ENCODE measurements at regions not wholly inside any gene's neighbourhood (a gene's known extent, or its start where the extent isn't known, plus 50 kb on each side); places are given as distances from the start of the nearest gene placed in this dataset.

DNA sequence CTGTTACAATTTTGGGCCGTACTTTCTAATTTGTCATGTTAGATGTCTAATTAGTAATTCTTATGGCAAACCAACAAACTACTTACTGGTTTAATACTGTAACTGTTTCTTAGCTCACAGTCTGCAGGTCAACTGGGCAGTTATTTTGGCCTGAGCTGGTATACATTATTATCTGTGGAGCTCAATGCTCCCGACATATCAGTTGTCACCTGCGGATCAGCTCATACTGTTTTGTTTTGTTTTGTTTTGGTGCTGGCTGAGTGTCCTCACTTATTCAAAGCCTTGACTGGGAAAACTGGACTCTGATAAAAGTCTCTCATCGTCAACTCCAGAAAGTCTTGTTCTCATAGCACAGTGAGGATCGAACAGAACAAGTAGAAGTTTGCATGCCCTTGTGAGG, 1060.6 kb upstream of the CDH8 start:
- Histone ChIP-seq H3K36me3 (ENCODE audit: control insufficient read depth in 2 of 2, insufficient read depth in 2 of 2, low read length in 2 of 2) (no peaks in the 10 kb centered on the region), H3K4me3 (ENCODE audit: low read length in 2 of 2) (no peak overlapping the region), H3K9me3 (ENCODE audit: control insufficient read depth in 2 of 2, low read length in 2 of 2) (no peaks in the 10 kb centered on the region), H3K4me1 (ENCODE audit: control insufficient read depth, insufficient read depth, low read length) (no peaks in the 10 kb centered on the region), H3K27ac (ENCODE audit: low read length) (no peak overlapping the region), H3K27me3 (ENCODE audit: control insufficient read depth in 1 of 2, insufficient read depth in 2 of 2, low read length in 2 of 2) (no peaks in the 10 kb centered on the region), H3K9ac (ENCODE audit: low read length in 2 of 2) (no peak overlapping the region)

DNA sequence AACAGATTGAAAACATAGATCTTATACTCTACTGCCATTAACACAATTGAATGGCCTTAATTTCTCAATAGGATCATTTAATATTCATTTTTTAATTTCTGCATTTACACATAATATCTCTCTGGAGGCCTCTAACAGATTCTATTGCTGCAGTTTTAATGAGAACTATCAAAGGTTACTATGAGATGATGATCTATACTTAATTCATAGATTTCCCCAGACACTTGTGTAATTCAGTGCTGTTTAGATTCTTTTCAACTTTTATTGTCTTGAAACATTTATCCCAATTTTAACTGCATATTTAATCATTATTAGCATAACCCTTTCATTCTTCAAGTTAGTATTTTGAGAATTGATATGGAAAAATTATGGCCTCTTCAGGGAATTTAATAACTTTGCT, 1056.5 kb upstream of the CDH8 start:
- Histone ChIP-seq H3K9me3 (ENCODE audit: control insufficient read depth in 2 of 2, low read length in 2 of 2) (no peaks in the 10 kb centered on the region), H3K4me3 (ENCODE audit: low read length in 2 of 2) (no peak overlapping the region), H3K27me3 (ENCODE audit: control insufficient read depth in 1 of 2, insufficient read depth in 2 of 2, low read length in 2 of 2) (no peaks in the 10 kb centered on the region), H3K27ac (ENCODE audit: low read length) (no peak overlapping the region), H3K9ac (ENCODE audit: low read length in 2 of 2) (no peak overlapping the region), H3K4me1 (ENCODE audit: control insufficient read depth, insufficient read depth, low read length) (no peaks in the 10 kb centered on the region), H3K36me3 (ENCODE audit: control insufficient read depth in 2 of 2, insufficient read depth in 2 of 2, low read length in 2 of 2) (no peaks in the 10 kb centered on the region)

DNA sequence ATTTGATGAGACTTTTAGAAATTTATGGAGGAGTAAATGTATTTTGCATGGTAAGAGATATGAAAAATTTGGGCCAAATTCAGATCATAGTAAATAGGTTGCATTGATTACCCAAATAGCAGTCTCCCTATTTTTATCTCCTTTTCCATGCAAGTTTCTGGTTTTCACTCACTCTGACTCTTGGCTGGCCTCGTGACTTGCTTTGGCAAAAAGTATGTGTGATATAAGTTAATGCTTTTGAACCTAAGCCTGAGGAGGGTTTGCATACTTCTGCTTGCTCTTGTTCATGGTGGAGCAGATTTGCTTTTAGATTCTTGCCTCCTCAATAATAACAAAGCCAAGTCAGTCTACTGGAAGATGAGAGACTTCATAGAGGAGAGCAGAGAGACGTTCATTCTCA, 1045.9 kb upstream of the CDH8 start:
- H3K36me3 ChIP-seq (ENCODE audit: control insufficient read depth in 2 of 2, insufficient read depth in 2 of 2, low read length in 2 of 2) = no peaks in the 10 kb centered on the region
- no peaks in the 10 kb centered on the region for H3K4me1 ChIP-seq (ENCODE audit: control insufficient read depth, insufficient read depth, low read length)
- no peak overlapping the region for H3K9ac ChIP-seq (ENCODE audit: low read length in 2 of 2)
- H3K9me3 ChIP-seq (ENCODE audit: control insufficient read depth in 2 of 2, low read length in 2 of 2) = no peaks in the 10 kb centered on the region
- no peak overlapping the region for H3K4me3 ChIP-seq (ENCODE audit: low read length in 2 of 2)
- no peak overlapping the region for H3K27ac ChIP-seq (ENCODE audit: low read length)
- no peaks in the 10 kb centered on the region for H3K27me3 ChIP-seq (ENCODE audit: control insufficient read depth in 1 of 2, insufficient read depth in 2 of 2, low read length in 2 of 2)

DNA sequence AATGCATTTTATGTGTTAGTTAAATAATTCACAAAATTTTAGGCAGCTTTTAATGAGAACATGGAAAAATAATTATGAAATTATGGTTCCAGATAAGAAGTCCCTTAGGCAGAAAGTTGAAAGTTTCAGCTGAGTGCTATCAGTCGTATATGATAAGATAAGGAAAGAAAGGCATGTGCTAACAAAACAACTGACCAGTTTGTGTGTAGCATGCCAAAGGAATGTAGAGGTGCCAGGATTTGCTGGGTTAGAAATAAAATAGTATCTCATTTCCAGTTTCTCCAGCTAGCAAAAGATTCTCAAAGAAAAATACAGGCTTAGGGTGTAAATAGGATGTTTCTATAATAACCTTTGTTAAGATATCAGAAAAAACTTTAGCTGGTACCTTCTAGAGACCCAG, 1044.5 kb upstream of the CDH8 start:
- Histone ChIP-seq H3K4me1 (ENCODE audit: control insufficient read depth, insufficient read depth, low read length) (no peaks in the 10 kb centered on the region), H3K4me3 (ENCODE audit: low read length in 2 of 2) (no peak overlapping the region), H3K27ac (ENCODE audit: low read length) (no peak overlapping the region), H3K36me3 (ENCODE audit: control insufficient read depth in 2 of 2, insufficient read depth in 2 of 2, low read length in 2 of 2) (no peaks in the 10 kb centered on the region), H3K9ac (ENCODE audit: low read length in 2 of 2) (no peak overlapping the region), H3K27me3 (ENCODE audit: control insufficient read depth in 1 of 2, insufficient read depth in 2 of 2, low read length in 2 of 2) (no peaks in the 10 kb centered on the region), H3K9me3 (ENCODE audit: control insufficient read depth in 2 of 2, low read length in 2 of 2) (no peaks in the 10 kb centered on the region)

DNA sequence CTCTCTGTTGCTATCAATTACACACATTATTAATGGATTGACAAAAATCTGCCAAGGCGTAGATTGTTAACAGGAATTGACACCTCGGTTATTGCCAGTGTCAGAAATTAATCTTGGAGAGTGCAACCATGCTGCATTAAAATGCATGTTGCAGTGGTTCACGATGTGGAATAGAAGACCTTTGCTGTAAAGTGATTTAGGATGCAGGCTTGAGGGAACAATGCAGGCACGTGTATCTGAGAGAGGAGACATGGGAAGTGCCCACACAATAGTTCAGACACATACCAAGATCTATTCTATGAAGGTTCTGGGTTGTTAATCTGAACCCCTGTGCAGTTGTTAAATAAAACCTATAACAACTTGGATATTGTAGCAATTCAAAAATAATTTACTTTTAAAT, 1032.8 kb upstream of the CDH8 start:
- H3K4me3 ChIP-seq (ENCODE audit: low read length in 2 of 2) = no peak overlapping the region
- no peaks in the 10 kb centered on the region for H3K4me1 ChIP-seq (ENCODE audit: control insufficient read depth, insufficient read depth, low read length)
- no peaks in the 10 kb centered on the region for H3K27me3 ChIP-seq (ENCODE audit: control insufficient read depth in 1 of 2, insufficient read depth in 2 of 2, low read length in 2 of 2)
- no peaks in the 10 kb centered on the region for H3K36me3 ChIP-seq (ENCODE audit: control insufficient read depth in 2 of 2, insufficient read depth in 2 of 2, low read length in 2 of 2)
- no peaks in the 10 kb centered on the region for H3K9me3 ChIP-seq (ENCODE audit: control insufficient read depth in 2 of 2, low read length in 2 of 2)
- H3K27ac ChIP-seq (ENCODE audit: low read length) = no peak overlapping the region
- H3K9ac ChIP-seq (ENCODE audit: low read length in 2 of 2) = no peak overlapping the region

DNA sequence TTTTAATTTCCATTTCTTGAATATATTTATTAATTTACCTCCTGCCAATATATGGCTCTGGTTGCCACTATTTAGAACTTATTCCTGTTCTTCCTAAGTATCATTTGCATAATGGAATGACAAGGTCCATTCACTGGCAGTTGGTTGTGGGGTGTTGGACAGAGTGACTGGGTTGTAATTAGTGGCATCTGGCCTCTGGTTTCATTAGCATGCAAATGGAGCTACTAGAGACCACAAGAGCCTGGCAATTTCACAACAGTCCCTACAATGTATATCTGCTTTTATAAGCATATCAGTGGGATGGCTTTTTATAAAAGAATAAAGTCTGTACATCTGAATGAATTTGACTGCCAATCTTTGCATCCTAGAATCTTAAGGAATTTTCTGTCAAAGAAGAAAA, 1030.9 kb upstream of the CDH8 start:
- Histone ChIP-seq H3K36me3 (ENCODE audit: control insufficient read depth in 2 of 2, insufficient read depth in 2 of 2, low read length in 2 of 2) (no peaks in the 10 kb centered on the region), H3K9ac (ENCODE audit: low read length in 2 of 2) (no peak overlapping the region), H3K9me3 (ENCODE audit: control insufficient read depth in 2 of 2, low read length in 2 of 2) (no peaks in the 10 kb centered on the region), H3K4me3 (ENCODE audit: low read length in 2 of 2) (no peak overlapping the region), H3K27me3 (ENCODE audit: control insufficient read depth in 1 of 2, insufficient read depth in 2 of 2, low read length in 2 of 2) (no peaks in the 10 kb centered on the region), H3K4me1 (ENCODE audit: control insufficient read depth, insufficient read depth, low read length) (no peaks in the 10 kb centered on the region), H3K27ac (ENCODE audit: low read length) (no peak overlapping the region)

DNA sequence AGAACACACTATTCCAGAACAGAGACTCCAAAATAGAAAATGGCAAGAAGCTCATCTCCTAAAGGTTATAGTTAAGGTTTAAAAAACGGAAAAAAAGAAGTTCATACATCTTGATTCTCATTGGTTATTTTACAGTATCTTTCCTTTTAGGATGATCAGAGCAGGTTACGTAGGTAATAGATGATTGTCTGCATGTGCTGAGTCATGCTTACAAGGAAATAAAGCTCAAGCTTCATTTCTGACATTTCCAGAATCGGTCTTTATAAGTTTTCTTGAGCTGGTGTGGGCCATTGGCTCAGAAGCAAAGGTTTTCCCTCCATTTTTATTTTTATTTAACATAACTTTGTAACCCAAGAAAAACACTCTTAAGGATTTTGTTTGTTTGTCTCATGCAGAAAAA, 1030.3 kb upstream of the CDH8 start:
- H3K9me3 ChIP-seq (ENCODE audit: control insufficient read depth in 2 of 2, low read length in 2 of 2) = peaks cover 0 to 6% of the 10 kb centered on the region in 2 donors
- no peaks in the 10 kb centered on the region for H3K36me3 ChIP-seq (ENCODE audit: control insufficient read depth in 2 of 2, insufficient read depth in 2 of 2, low read length in 2 of 2)
- no peaks in the 10 kb centered on the region for H3K27me3 ChIP-seq (ENCODE audit: control insufficient read depth in 1 of 2, insufficient read depth in 2 of 2, low read length in 2 of 2)
- H3K27ac ChIP-seq (ENCODE audit: low read length) = no peak overlapping the region
- no peak overlapping the region for H3K9ac ChIP-seq (ENCODE audit: low read length in 2 of 2)
- no peaks in the 10 kb centered on the region for H3K4me1 ChIP-seq (ENCODE audit: control insufficient read depth, insufficient read depth, low read length)
- no peak overlapping the region for H3K4me3 ChIP-seq (ENCODE audit: low read length in 2 of 2)

DNA sequence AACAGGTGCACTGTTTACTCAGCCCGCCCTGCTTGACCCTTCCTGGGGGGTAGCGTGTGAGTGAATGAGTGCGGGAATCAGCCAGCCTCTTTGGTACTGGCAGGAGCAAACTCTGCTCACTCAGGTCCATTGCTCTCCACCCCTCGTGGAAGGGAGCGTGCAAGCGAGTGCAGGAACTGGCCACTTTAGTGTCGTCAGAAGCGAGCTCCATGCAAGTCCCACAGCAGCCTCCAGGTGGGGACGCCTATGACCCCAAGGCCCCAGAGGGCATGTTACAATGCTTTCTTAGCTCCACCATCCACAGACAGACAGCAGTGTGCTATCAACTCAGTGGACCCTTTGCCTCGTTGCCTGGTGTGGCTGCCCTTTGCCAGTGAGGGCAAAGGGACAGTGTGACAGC, 1025.1 kb upstream of the CDH8 start:
- no peaks in the 10 kb centered on the region for H3K27me3 ChIP-seq (ENCODE audit: control insufficient read depth in 1 of 2, insufficient read depth in 2 of 2, low read length in 2 of 2)
- H3K4me1 ChIP-seq (ENCODE audit: control insufficient read depth, insufficient read depth, low read length) = no peaks in the 10 kb centered on the region
- H3K9me3 ChIP-seq (ENCODE audit: control insufficient read depth in 2 of 2, low read length in 2 of 2) = peaks cover 0 to 7% of the 10 kb centered on the region in 2 donors
- no peak overlapping the region for H3K4me3 ChIP-seq (ENCODE audit: low read length in 2 of 2)
- no peak overlapping the region for H3K9ac ChIP-seq (ENCODE audit: low read length in 2 of 2)
- no peaks in the 10 kb centered on the region for H3K36me3 ChIP-seq (ENCODE audit: control insufficient read depth in 2 of 2, insufficient read depth in 2 of 2, low read length in 2 of 2)
- no peak overlapping the region for H3K27ac ChIP-seq (ENCODE audit: low read length)

DNA sequence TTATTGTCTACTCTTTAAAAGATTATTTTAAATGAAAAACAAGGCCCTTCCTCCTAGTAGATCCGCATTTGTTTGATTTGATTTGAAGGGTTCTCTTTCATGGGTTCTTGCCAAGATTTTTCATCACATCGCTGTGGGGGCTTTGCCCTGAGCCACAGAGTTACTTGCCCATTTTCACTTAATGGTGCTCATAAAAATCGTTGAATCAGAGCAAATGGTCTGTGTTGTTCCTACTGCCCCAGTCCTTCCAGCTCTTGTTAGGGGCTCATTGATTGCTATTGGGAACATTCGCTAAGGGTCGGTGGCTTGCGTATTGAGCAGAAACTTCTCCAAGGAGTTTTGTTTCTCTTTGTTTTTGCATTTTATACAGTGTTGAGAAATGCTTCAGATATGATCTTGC, 1023.4 kb upstream of the CDH8 start:
- Histone ChIP-seq H3K4me3 (ENCODE audit: low read length in 2 of 2) (no peak overlapping the region), H3K4me1 (ENCODE audit: control insufficient read depth, insufficient read depth, low read length) (no peaks in the 10 kb centered on the region)

DNA sequence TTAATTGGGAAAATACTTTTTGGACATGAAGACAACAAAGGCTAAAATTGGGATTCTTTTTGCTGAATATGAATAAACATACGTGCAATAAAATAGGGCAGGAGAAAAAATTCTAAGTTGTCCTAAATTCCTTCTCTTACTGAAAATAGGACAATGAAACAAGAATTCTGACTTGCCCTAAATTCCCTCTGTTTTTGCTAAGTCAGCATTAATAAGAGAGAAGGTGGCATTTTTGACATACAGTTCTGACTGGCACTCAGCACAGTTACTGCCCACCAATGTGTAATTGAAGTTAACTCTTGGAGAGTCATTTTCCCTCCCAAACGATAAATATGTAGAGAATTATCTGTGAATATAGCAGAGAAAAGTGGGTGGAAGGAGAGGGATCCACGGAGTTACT, 1021.1 kb upstream of the CDH8 start:
- Histone ChIP-seq H3K36me3 (ENCODE audit: control insufficient read depth in 2 of 2, insufficient read depth in 2 of 2, low read length in 2 of 2) (no peaks in the 10 kb centered on the region), H3K4me3 (ENCODE audit: low read length in 2 of 2) (no peak overlapping the region), H3K27ac (ENCODE audit: low read length) (no peak overlapping the region), H3K4me1 (ENCODE audit: control insufficient read depth, insufficient read depth, low read length) (no peaks in the 10 kb centered on the region), H3K9ac (ENCODE audit: low read length in 2 of 2) (no peak overlapping the region), H3K9me3 (ENCODE audit: control insufficient read depth in 2 of 2, low read length in 2 of 2) (peaks cover 0 to 7% of the 10 kb centered on the region in 2 donors), H3K27me3 (ENCODE audit: control insufficient read depth in 1 of 2, insufficient read depth in 2 of 2, low read length in 2 of 2) (no peaks in the 10 kb centered on the region)

More for the DNA sequence above, 1023.4 kb upstream of the CDH8 start:
- Histone ChIP-seq H3K9ac (ENCODE audit: low read length in 2 of 2) (no peak overlapping the region), H3K9me3 (ENCODE audit: control insufficient read depth in 2 of 2, low read length in 2 of 2) (peaks cover 0 to 7% of the 10 kb centered on the region in 2 donors), H3K36me3 (ENCODE audit: control insufficient read depth in 2 of 2, insufficient read depth in 2 of 2, low read length in 2 of 2) (no peaks in the 10 kb centered on the region), H3K27me3 (ENCODE audit: control insufficient read depth in 1 of 2, insufficient read depth in 2 of 2, low read length in 2 of 2) (no peaks in the 10 kb centered on the region), H3K27ac (ENCODE audit: low read length) (no peak overlapping the region)

DNA sequence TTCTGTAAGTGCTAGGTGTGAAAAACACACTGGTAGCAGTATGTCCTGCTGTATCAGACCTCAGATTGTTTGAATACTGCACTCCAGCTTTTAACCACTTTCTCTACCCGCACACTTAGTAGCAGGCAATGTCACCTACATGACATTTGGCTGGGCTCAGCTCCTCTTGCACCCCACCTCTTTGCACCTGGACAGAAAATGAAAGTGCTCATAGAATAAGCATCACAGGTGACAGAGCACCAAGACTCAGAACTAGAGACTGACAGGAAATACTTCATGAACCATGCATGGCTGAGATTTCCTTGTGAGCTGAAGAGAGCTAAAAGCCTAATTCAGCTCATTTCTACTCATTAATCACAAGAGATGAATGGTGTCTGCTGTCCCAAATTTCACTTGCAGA, 1014.2 kb upstream of the CDH8 start:
- Histone ChIP-seq H3K36me3 (ENCODE audit: control insufficient read depth in 2 of 2, insufficient read depth in 2 of 2, low read length in 2 of 2) (no peaks in the 10 kb centered on the region), H3K9ac (ENCODE audit: low read length in 2 of 2) (no peak overlapping the region), H3K4me1 (ENCODE audit: control insufficient read depth, insufficient read depth, low read length) (no peaks in the 10 kb centered on the region), H3K4me3 (ENCODE audit: low read length in 2 of 2) (no peak overlapping the region), H3K9me3 (ENCODE audit: control insufficient read depth in 2 of 2, low read length in 2 of 2) (no peaks in the 10 kb centered on the region), H3K27ac (ENCODE audit: low read length) (no peak overlapping the region), H3K27me3 (ENCODE audit: control insufficient read depth in 1 of 2, insufficient read depth in 2 of 2, low read length in 2 of 2) (no peaks in the 10 kb centered on the region)

Data from stomach smooth muscle (tissue), 2 donors.